HG02588 (cell line): ENCODE measurements at regions not wholly inside any gene's neighbourhood (a gene's known extent, or its start where the extent isn't known, plus 50 kb on each side); places are given as distances from the start of the nearest gene placed in this dataset.
"Not testable (repeated sequence)": the region's sequence is repeated elsewhere in the genome, so short reads cannot be mapped to it uniquely, and the experiment has no call there.

Experiments
- ATAC-seq: cut with Tn5 transposase; IDR thresholded peaks from one replicate; pipeline ENCODE4 v1.9.1; 2021; ENCODE audit warnings: mild to moderate bottlenecking, moderate library complexity; ENCODE audit not compliant: unreplicated experiment

GRCh38 chr3:161599697-161600096 is 103.1 kb downstream of the OTOL1 start:
- ATAC-seq: no peak

- ATAC-seq: no peak
Observed at GRCh38 chr3:161600173-161600572, 103.6 kb downstream of the OTOL1 start.

GRCh38 chr3:161602475-161602874 is 105.9 kb downstream of the OTOL1 start:
- ATAC-seq: no peak

- ATAC-seq: no peak
Observed at GRCh38 chr3:161602918-161603317, 106.3 kb downstream of the OTOL1 start.

GRCh38 chr3:161607056-161607455 is 110.4 kb downstream of the OTOL1 start:
- ATAC-seq: no peak

GRCh38 chr3:161619351-161619750 is 122.7 kb downstream of the OTOL1 start:
- no peak for ATAC-seq

GRCh38 chr3:161630794-161631193 is 134.2 kb downstream of the OTOL1 start:
- no peak for ATAC-seq

GRCh38 chr3:161631536-161631935 is 134.9 kb downstream of the OTOL1 start:
- no peak for ATAC-seq

GRCh38 chr3:161637559-161637958 is 141.0 kb downstream of the OTOL1 start:
- no peak for ATAC-seq

- ATAC-seq: not testable (repeated sequence)
Observed at GRCh38 chr3:161639095-161639494, 142.5 kb downstream of the OTOL1 start.

GRCh38 chr3:161640181-161640580 is 143.6 kb downstream of the OTOL1 start:
- ATAC-seq: no peak

- ATAC-seq: no peak
Observed at GRCh38 chr3:161641287-161641686, 144.7 kb downstream of the OTOL1 start.

GRCh38 chr3:161644891-161645635 is 148.5 kb downstream of the OTOL1 start:
- ATAC-seq: no peak

GRCh38 chr3:161647936-161648470 is 151.4 kb downstream of the OTOL1 start:
- ATAC-seq: no peak

- no peak for ATAC-seq
Observed at GRCh38 chr3:161649900-161650484, 153.4 kb downstream of the OTOL1 start.

GRCh38 chr3:161657786-161658185 is 161.2 kb downstream of the OTOL1 start:
- ATAC-seq: no peak

- ATAC-seq: no peak
Observed at GRCh38 chr3:161671141-161671540, 174.5 kb downstream of the OTOL1 start.

- ATAC-seq: no peak
Observed at GRCh38 chr3:161672478-161672877, 175.9 kb downstream of the OTOL1 start.

- no peak for ATAC-seq
Observed at GRCh38 chr3:161673866-161674265, 177.3 kb downstream of the OTOL1 start.

GRCh38 chr3:161674402-161674801 is 177.8 kb downstream of the OTOL1 start:
- ATAC-seq: no peak

- not testable (repeated sequence) for ATAC-seq
Observed at GRCh38 chr3:161681831-161682230, 185.2 kb downstream of the OTOL1 start.

- ATAC-seq: no peak
Observed at GRCh38 chr3:161682715-161683114, 186.1 kb downstream of the OTOL1 start.
